LNCaP clone FGC (cell line): ENCODE measurements at regions not wholly inside any gene's neighbourhood (a gene's known extent, or its start where the extent isn't known, plus 50 kb on each side); places are given as distances from the start of the nearest gene placed in this dataset.

ENCODE experiments used
- DNase-seq: peaks from one replicate; pipeline ENCODE4 v3.0.0-alpha.2; 2011; ENCODE audit warnings: low read depth
- H3K4me3 ChIP-seq: 2 replicates; pipeline ENCODE4 v1.5.1; 2011; ENCODE audit warnings: mild to moderate bottlenecking, low read depth, low read length, control low read depth
- CTCF ChIP-seq: IDR thresholded peaks from 2 replicates; pipeline ENCODE4 v1.5.1; 2012; ENCODE audit warnings: mild to moderate bottlenecking; ENCODE audit not compliant: control insufficient read depth, insufficient read depth; ENCODE audit errors: extremely low read depth

GRCh38 chr4:138948918-138949317 lies 66.7 kb upstream of the NOCT start:
- no peak for TF ChIP-seq CTCF
- no peak for DNase-seq
- no peak overlapping the region for H3K4me3 ChIP-seq

- no peak for DNase-seq
- no peak overlapping the region for H3K4me3 ChIP-seq
- no peak for TF ChIP-seq CTCF
These were observed 69.3 kb upstream of the NOCT start for GRCh38 chr4:138946306-138946705.

GRCh38 chr4:138945840-138946239 lies 69.7 kb upstream of the NOCT start:
- no peak for TF ChIP-seq CTCF
- no peak for DNase-seq
- H3K4me3 ChIP-seq, result no peak overlapping the region

GRCh38 chr4:138945401-138945800 lies 70.2 kb upstream of the NOCT start:
- no peak overlapping the region for H3K4me3 ChIP-seq
- no peak for DNase-seq
- no peak for TF ChIP-seq CTCF

GRCh38 chr4:138943893-138944292 lies 71.7 kb upstream of the NOCT start:
- H3K4me3 ChIP-seq, result no peak overlapping the region
- no peak for DNase-seq
- TF ChIP-seq CTCF, result no peak

GRCh38 chr4:138941037-138941436 lies 74.5 kb upstream of the NOCT start:
- no peak overlapping the region for H3K4me3 ChIP-seq
- DNase-seq, result no peak
- TF ChIP-seq CTCF, result no peak

- no peak for DNase-seq
- TF ChIP-seq CTCF, result no peak
- H3K4me3 ChIP-seq, result no peak overlapping the region
These were observed 75.6 kb upstream of the NOCT start for GRCh38 chr4:138939960-138940359.
